CD4-positive, alpha-beta T cell treated with Interleukin-1 beta for 1 hour (primary cell): ENCODE measurements at regions not wholly inside any gene's neighbourhood (a gene's known extent, or its start where the extent isn't known, plus 50 kb on each side); places are given as distances from the start of the nearest gene placed in this dataset.

Experiments used
- DNase-seq, 2 donors: peaks; one replicate each; pipeline ENCODE4 v3.0.0-alpha.2; 2020 to 2022

- no peak for DNase-seq
These were observed 119.8 kb downstream of the TENT4A start for GRCh38 chr5:6832994-6833393.

- no peak for DNase-seq
These were observed 120.2 kb downstream of the TENT4A start for GRCh38 chr5:6833406-6833805.

- no peak for DNase-seq
These were observed 123.9 kb downstream of the TENT4A start for GRCh38 chr5:6837095-6837494.

- DNase-seq: no peak
These were observed 124.4 kb downstream of the TENT4A start for GRCh38 chr5:6837519-6838110.

- no peak for DNase-seq
These were observed 125.5 kb downstream of the TENT4A start for GRCh38 chr5:6838736-6839135.

- DNase-seq: no peak
These were observed 127.0 kb downstream of the TENT4A start for GRCh38 chr5:6840136-6840793.

GRCh38 chr5:6843335-6843734, 130.1 kb downstream of the TENT4A start:
- DNase-seq: no peak

GRCh38 chr5:6843821-6844220, 130.6 kb downstream of the TENT4A start:
- no peak for DNase-seq

- DNase-seq: no peak
These were observed 132.6 kb downstream of the TENT4A start for GRCh38 chr5:6845856-6846255.

GRCh38 chr5:6847870-6848269, 134.6 kb downstream of the TENT4A start:
- no peak for DNase-seq

- DNase-seq: no peak
These were observed 136.3 kb downstream of the TENT4A start for GRCh38 chr5:6849316-6850105.

GRCh38 chr5:6850106-6850432, 136.8 kb downstream of the TENT4A start:
- DNase-seq: no peak

- DNase-seq: no peak
These were observed 143.4 kb downstream of the TENT4A start for GRCh38 chr5:6856653-6857052.

GRCh38 chr5:6858419-6858818, 145.2 kb downstream of the TENT4A start:
- no peak for DNase-seq

GRCh38 chr5:6859023-6859422, 145.8 kb downstream of the TENT4A start:
- no peak for DNase-seq

- DNase-seq: no peak
These were observed 146.9 kb downstream of the TENT4A start for GRCh38 chr5:6859951-6860638.

GRCh38 chr5:6861036-6861435, 147.8 kb downstream of the TENT4A start:
- DNase-seq: no peak

- no peak for DNase-seq
These were observed 148.4 kb downstream of the TENT4A start for GRCh38 chr5:6861667-6862066.

GRCh38 chr5:6862306-6862705, 149.1 kb downstream of the TENT4A start:
- DNase-seq: no peak

GRCh38 chr5:6867712-6868111, 154.5 kb downstream of the TENT4A start:
- DNase-seq: no peak

- no peak for DNase-seq
These were observed 154.9 kb downstream of the TENT4A start for GRCh38 chr5:6868171-6868570.

- DNase-seq: no peak
These were observed 155.5 kb downstream of the TENT4A start for GRCh38 chr5:6868575-6869215.

- DNase-seq: no peak
These were observed 156.4 kb downstream of the TENT4A start for GRCh38 chr5:6869677-6870076.
